Sigmoid colon (tissue), 4 donors: ENCODE measurements at regions not wholly inside any gene's neighbourhood (a gene's known extent, or its start where the extent isn't known, plus 50 kb on each side); places are given as distances from the start of the nearest gene placed in this dataset.

Experiments
- CTCF ChIP-seq, 4 experiments: fragments of 450-650 bp in 3 of 4; fragments of 200-600 bp in 1 of 4; IDR thresholded peaks; one replicate each; pipeline ENCODE4 v1.5.1; 2016 to 2019; ENCODE audit warnings: antibody characterized with exemption in 4 of 4, mild to moderate bottlenecking in 3 of 4, moderate library complexity in 2 of 4
- EP300 ChIP-seq, 4 donors: sonication (generic); formaldehyde crosslinking; IDR thresholded peaks; one replicate each; pipeline ENCODE4 v1.6.1; 2017; ENCODE audit warnings: antibody characterized with exemption in 4 of 4
- POLR2A ChIP-seq, 2 donors: fragments of 450-650 bp; IDR thresholded peaks; one replicate each; pipeline ENCODE4 v1.6.1; 2016; ENCODE audit warnings: antibody characterized with exemption in 2 of 2, mild to moderate bottlenecking in 2 of 2, moderate library complexity in 2 of 2
- POLR2AphosphoS5 ChIP-seq, 4 donors: sonication (generic); formaldehyde crosslinking; IDR thresholded peaks; one replicate each; pipeline ENCODE4 v1.6.1; 2017; ENCODE audit warnings: antibody characterized with exemption in 4 of 4

GRCh38 chr13:62799038-62799535 lies 1383.4 kb upstream of the PCDH20 start:
- TF ChIP-seq CTCF (IDR thresholded peaks at IDR 0.05) (no peak), POLR2AphosphoS5 (IDR thresholded peaks at IDR 0.05) (no peak), POLR2A (IDR thresholded peaks at IDR 0.05) (no peak), EP300 (IDR thresholded peaks at IDR 0.05) (no peak)
